Cardiac fibroblast (primary cell): ENCODE measurements at regions not wholly inside any gene's neighbourhood (a gene's known extent, or its start where the extent isn't known, plus 50 kb on each side); places are given as distances from the start of the nearest gene placed in this dataset.
A peak's percentile ranks its signal among the peaks of the same experiment; 100 is the strongest.

Experiments used
- DNase-seq, 2 donors: peaks; one replicate each; pipeline versions ENCODE4 v3.0.0 to v3.0.0-alpha.2; 2010; ENCODE audit warnings: low read depth in 2 of 2
- H3K4me3 ChIP-seq, 2 donors: replicated peaks in 1 of 2; 1 replicate in 1 of 2; 2 replicates in 1 of 2; pipeline ENCODE4 v1.5.1; 2011; ENCODE audit warnings: low read depth in 2 of 2, low read length in 2 of 2, mild to moderate bottlenecking in 2 of 2, moderate library complexity in 1 of 2
- TF ChIP-seq, protein P1 (sequence below): IDR thresholded peaks from one replicate; pipeline ENCODE4 v1.5.1; 2011; ENCODE audit warnings: low read depth, mild to moderate bottlenecking, low read length, inconsistent platforms

DNA sequence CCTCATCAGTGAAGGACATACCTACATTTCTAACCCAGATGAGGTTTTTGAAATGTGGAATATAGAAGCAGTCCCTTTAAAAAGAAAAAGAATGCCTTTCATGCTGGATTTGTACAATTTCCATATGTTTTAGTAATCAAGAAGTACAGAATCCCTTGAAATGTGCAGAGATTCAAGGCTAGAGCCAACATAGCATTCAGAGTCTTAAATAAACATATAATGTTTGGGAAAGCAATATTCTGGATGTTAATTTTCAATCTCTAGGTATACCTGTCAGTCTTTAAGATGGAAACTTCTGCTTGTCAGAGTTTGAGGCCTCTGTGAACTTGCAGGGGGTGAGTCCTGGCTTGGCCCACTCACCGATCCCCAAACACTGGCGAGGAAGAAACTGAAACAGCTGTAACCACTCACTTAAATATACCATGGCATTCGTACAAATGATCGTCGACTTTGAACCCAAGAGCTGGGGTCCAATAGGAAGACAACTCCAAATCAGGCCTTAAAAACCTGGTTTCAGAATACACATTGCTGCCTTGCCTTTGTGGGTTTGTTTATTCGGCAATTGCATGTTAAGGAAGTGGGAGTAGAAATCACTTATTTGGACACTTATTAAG is 132.8 kb upstream of the NCK2 start:
- TF ChIP-seq, protein P1, sequence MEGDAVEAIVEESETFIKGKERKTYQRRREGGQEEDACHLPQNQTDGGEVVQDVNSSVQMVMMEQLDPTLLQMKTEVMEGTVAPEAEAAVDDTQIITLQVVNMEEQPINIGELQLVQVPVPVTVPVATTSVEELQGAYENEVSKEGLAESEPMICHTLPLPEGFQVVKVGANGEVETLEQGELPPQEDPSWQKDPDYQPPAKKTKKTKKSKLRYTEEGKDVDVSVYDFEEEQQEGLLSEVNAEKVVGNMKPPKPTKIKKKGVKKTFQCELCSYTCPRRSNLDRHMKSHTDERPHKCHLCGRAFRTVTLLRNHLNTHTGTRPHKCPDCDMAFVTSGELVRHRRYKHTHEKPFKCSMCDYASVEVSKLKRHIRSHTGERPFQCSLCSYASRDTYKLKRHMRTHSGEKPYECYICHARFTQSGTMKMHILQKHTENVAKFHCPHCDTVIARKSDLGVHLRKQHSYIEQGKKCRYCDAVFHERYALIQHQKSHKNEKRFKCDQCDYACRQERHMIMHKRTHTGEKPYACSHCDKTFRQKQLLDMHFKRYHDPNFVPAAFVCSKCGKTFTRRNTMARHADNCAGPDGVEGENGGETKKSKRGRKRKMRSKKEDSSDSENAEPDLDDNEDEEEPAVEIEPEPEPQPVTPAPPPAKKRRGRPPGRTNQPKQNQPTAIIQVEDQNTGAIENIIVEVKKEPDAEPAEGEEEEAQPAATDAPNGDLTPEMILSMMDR = no peak
- peak in 1 of 2 donors; percentile 15 for DNase-seq
- no peak overlapping the region for H3K4me3 ChIP-seq

DNA sequence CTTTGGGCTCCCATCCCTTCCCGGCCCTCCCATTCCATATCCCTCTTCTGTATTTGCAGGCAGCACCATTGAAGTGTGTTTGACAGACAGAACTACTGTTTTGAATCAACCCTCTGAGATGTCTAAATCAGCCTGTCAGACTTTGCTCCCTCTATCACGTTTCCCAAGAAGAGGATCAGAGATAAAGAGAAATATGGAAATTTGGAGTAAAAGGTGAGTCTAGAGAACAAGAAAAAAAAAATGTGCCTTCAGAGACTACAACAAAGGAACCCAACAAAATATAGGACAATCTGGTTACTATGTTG is 133.4 kb upstream of the NCK2 start:
- no peak overlapping the region for H3K4me3 ChIP-seq
- no peak for DNase-seq
- TF ChIP-seq, protein P1 = no peak

DNA sequence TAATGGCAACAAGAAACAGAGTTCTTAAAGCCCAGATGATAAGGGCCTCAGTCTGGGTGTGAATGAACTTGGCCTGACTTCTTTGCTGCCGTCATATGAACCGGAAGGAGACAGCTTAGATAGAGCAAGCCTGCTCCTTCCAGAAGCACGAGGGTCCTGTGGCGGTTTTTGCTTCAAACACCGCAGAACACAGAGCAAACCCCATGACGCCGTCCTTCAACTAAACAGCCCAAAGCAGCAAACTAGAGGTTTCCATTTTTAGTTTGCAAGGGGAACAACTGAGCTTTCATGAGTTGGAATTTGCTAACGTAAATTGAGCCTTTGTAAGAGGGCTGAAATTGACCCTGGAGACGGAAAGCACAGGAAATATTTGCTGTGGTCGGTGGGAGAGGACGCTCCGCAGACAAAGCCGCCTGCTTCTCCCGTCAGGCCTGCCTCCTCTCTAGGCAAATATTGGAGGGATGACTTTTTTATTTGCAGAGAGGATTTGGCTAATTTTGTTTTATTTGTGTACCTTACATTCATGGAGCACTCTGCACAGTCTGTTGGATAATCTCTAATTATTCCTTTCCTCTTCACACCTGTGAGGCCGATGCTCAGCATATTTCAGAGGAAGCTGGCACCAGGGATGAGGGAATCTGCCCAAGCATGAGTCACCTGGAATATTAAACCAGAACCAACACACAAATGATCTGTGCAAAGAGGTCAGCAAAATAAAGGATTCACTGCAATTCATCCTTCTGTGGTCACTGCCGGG is 134.0 kb upstream of the NCK2 start:
- no peak overlapping the region for H3K4me3 ChIP-seq
- TF ChIP-seq, protein P1 = no peak
- DNase-seq = peak in 1 of 2 donors; percentile 20

DNA sequence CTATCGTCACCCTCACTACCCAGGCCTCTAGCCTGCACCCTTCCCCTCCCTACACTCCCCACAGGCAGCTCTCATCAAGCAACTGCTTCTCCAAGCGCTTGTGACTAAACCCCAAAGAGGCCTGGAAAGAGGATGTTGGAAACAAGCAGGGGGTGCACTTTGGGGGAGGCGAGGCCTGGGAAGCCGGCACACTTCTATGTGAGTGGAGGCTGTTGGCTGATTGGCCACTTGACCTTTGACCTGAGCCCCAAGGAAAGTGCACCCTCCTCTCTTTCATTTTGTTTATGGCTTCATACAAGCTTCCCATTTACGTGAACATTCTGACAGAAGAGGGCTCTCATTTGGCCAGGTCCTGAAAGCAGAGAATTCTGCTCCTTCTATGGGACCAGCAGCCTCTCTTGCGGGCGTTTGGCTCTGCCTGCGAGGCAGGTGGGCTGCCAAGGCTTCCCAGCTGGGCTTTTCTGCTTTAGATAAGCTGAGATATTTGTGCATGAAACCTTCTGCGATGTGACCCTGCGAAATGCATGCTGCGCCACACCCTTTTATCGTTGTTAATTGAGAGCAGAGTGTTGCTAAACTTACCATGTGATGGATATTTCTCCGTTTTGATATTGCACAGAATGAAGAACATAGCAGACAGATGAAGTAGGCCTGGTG is 134.8 kb upstream of the NCK2 start:
- H3K4me3 ChIP-seq = no peak overlapping the region
- TF ChIP-seq, protein P1 = no peak
- no peak for DNase-seq

DNA sequence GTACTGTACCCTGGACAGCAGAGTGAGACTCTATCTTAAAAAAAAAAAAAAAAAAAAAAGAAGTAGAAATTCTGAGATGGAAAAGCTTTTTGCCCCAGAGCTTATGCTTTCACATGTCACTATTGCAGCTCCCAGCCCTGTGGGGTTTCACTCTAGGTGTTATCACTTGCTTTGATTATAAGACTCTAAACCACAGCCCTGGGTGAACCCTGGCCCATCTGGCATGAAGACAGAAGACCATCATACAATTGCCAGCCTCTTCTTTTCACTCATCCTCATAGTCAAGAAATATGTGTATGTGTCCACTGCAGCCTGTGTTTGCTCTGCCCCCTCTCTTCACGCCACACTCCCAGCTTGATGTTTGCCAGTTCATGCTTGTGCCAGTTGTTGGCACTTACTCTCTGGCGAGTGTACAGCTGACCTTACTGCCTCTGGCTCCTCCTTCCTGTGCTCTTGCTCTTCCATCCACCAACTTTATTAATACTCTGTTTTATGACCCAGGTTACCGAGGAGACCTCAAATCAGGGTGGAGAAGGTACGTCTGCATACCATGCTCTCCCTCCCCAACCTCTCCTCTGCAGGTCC is 136.7 kb upstream of the NCK2 start:
- no peak for DNase-seq

DNA sequence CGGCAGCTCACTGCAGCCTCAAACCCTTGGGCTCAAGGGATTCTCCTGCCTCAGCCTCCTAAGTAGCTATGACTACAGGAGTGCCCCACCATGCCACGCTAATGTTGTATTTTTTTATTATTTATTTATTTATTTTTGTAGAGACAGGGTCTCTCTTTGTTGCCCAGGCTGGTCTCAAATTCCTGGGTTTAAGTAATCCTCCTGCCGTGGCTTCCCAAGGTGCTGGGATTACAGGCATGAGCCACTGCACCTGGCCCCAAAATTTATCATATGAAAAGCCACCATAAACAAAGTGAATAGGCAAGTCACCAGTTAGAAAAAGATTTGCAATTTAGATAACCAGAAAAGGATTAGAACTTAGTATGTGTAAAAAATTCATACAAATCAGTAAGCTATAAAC is 138.6 kb upstream of the NCK2 start:
- TF ChIP-seq, protein P1 = no peak
- H3K4me3 ChIP-seq = no peak overlapping the region
- no peak for DNase-seq

More for the DNA sequence above, 136.7 kb upstream of the NCK2 start:
- H3K4me3 ChIP-seq = no peak overlapping the region
- TF ChIP-seq, protein P1 = no peak
